NCI-H128 (cell line): ENCODE measurements at regions not wholly inside any gene's neighbourhood (a gene's known extent, or its start where the extent isn't known, plus 50 kb on each side); places are given as distances from the start of the nearest gene placed in this dataset.
A peak's percentile ranks its signal among the peaks of the same experiment; 100 is the strongest.
"Not testable (repeated sequence)": the region's sequence is repeated elsewhere in the genome, so short reads cannot be mapped to it uniquely, and the experiment has no call there.

Experiments used
- DNase-seq: peaks from one replicate; lab custom pipeline; 2025; ENCODE audit not compliant: unreplicated experiment; lab: John Stamatoyannopoulos, UW

DNA sequence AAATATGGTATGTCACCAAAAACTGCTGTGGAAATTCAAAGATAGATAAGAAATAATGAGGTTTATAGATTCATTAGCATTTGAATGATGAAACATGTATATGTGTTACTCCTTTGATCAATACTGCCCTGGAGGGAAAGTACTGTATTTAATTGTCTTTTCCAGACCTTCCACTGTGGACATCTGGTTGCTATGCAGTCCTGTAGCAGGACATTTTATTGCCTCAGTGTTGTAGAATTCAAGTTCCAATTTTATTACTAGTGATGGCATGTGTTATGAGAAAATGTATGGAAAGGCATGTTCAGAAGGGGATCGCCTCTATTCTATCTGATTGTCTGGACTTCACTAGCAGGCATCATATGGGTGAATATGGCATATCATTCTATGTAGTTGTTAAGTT, 391.0 kb downstream of the TFAP2B start:
- no peak for DNase-seq

DNA sequence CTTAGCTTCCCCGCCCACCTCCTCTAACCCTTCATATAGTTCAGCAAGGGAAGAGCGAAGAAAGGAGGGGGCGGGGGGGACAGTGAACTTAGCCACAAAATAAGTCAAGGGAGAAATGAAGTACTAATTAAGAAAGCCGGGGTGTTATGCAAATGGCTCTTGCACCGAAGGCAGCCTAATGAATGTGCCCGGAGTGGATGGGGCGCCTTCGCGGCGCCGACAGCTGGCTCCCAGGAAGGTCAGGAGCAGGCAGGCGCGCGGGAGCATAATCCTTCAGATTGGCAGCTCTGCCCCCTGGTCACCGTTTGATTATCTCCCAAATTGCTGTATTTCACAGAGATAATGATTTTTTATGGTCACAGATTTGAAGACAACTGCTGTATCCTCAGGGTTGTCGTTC, 395.1 kb downstream of the TFAP2B start:
- no peak for DNase-seq

DNA sequence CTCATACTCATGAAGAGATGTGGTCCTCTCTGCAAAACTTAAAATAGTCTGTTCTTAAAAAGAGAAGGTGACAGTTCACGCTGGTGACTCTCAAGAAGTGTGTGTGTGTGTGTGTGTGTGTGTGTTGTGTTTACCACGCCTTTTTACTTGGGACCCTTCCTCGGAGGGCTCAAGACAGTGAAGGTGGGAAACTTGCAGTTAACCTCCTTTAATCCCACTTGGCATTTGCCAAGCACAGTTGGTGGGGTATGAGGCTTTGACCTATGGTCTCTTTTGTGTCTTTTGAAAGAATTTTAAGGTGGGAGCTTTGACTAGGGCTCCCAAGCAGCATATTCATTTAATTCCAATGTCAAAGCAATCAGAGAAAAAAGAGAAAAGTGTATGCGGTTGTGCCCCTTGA, 395.8 kb downstream of the TFAP2B start:
- DNase-seq: no peak

DNA sequence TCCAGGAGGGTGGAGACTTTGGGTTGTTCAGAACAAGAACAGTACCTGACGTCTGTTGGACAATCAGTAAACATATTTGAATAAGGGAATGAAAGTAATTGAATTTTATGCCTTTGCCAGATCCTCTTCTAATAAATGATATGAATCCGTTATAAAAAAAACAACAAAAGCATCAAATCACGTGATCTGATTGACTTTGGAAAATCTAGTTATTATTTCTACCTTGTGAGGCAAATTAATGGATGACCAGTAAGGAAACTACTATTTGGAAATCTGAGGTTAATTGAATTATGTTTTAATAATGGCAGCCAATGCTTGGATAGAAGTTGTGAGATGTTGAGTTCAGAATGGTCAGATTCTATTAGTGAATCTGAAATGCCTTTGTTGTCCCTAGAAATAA, 399.5 kb downstream of the TFAP2B start:
- DNase-seq: no peak

DNA sequence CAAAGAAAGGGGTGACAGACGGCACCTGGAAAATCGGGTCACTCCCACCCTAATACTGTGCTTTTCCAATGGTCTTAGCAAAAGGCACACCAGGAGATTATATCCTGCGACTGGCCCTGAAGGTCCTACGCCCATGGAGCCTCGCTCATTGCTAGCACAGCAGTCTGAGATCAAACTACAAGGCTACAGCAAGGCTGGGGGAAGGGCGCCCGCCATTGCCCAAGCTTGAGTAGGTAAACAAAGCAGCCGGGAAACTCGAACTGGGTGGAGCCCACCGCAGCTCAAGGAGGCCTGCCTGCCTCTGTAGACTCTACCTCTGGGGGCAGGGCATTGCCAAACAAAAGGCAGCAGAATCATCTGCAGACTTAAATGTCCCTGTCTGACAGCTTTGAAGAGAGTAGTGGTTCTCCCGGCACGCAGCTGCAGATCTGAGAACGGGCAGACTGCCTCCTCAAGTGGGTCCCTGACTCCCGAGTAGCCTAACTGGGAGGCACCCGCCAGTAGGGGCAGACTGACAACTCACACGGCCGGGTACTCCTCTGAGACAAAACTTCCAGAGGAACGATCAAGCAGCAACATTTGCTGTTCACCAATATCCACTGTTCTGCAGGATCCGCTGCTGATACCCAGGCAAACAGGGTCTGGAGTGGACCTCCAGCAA, 406.0 kb downstream of the TFAP2B start:
- DNase-seq: not testable (repeated sequence)

DNA sequence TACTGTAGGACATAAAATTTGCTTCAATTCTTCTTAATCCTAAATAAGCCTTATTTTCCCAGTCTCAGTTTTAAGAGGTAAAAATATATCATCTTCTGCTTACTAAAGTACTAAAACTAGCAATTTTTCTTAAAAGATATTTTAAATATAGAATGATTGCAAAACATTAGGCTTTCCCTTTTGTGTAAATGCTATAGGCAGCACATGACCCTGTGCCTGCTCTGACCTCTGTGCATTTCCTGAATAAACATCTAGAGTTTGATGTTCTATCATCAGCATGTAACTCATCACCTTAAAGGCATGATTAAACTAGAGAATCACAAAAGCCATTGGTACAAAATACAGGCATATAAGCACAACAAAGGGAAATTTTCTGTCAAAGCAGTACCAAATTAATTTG, 422.7 kb downstream of the TFAP2B start:
- no peak for DNase-seq

DNA sequence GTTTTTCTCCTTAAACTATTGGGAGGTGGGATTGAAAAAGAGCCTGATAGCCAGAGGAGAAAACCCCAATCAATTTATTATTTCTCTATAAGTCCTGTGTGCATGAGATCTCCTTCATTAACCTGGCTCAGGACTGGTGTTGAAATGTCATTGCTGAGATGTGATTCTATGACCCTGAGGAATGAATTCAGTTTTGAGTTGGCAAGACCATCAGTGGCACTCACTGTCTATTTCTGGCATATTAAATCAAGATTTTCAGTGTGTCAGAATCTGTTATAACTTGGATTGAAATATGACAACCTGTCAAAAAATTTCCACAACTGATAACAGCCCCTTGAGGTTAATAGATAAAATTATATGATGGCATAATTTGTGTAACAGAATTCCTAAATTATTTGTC, 431.1 kb downstream of the TFAP2B start:
- DNase-seq: no peak

DNA sequence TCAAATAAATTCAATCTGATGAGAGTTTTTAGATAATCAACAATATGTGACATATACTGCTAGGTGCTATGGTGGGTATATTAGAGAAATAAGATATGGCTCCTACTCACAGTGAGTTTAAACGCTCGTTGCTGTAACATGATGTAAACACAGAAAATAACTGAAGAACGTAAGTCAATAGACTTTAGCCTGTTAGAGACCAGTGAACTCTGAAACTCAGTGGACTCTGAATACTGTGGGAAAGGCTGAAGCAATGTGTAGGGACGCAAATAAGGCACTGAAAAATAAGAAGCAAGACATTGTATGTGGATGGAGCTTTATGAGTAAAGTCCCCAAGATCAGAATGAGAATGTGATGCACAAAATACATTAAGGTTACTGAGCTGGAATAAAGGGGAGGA, 431.6 kb downstream of the TFAP2B start:
- no peak for DNase-seq

DNA sequence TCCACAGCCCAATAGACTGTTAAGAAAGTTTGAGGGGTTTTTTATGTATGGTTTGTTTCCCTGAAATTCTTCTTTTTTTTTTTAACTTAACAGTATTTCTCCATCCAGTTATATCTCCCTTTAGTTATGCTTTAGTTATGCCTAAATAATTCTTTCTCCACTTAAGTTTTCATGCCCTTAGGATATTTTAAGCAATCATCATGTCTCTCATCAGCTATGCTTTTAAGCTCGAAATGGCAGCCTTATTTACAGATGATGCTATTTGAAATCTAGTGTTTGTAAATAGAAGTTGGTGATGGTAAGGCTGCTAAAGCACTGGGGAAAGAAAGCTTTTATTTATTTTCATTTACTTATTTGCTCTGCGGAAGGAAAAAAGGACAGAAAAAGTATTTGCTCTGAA, 439.3 kb downstream of the TFAP2B start:
- DNase-seq: no peak

DNA sequence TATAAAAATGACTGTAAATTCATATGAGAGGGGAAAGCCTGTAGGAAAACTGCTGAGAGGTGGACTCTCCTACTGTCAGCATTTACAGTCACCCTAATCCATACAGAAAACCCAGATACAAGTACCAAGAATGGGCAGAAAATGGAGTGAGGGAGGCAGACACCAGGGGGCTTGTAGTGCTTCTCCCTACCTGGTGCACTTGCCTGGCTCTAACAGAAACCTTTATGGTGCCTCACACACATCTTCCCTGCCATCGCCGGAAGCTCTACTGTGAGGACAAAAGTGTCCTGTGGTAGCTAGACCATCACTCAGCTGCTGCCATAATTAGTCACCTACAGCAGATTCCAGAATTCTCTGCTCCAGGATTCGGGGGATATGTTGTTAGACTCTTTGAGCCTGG, 441.3 kb downstream of the TFAP2B start:
- DNase-seq: no peak

DNA sequence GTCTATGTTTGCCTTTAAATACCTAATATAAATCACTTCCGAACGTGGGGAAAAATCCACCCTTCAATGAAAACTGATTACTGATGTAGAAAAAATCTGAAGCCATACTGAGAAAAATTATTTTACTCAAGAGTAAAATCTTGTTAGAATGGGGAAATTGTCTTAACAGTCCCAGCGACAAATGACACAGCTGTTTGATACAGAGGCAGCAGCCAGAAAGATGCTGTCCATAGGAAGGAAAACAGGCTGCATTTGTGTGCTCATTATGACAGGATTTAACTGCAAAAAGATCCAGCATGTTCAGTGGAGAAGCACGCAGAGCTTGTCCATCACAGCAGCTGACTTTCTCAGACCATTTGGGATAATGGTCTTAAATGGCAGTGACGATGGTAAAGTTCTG, 443.0 kb downstream of the TFAP2B start:
- no peak for DNase-seq

DNA sequence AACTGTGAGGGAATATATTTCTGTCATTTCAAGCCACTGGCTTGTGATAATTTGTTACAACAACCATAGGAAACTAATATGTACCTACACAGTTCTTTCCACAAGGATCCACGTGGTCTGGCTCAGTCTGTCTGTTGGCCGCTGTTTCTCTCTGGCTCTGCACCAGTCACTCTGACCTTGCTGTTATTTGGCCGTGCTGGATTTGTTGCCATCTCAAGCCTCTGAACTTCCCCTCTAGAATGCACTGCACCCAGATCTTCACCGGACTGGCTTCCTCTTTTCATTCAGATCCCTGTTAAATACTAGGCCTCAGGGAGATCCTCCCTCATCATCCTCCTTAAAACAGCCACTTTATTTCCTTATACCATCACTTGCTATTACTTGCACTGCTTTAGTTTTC, 446.8 kb downstream of the TFAP2B start:
- no peak for DNase-seq

DNA sequence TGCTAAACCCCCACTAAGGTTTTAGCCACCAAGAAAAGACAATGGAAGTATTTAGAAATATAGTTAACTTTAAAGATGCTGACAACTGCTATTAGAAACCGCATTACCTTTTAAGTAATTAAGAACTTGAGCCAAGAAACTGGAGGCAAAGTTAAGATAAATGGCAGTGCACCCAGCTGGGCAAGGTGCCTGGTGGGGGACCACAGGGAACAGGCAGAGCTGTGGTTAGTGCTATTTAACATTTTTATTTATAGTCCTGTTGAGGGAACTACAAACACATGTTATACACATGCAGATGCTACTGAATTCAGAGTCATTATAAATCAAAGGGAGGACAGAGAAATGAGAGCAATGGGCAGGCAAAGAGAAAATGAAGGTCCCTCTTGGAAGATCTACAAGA, 447.9 kb downstream of the TFAP2B start:
- no peak for DNase-seq

DNA sequence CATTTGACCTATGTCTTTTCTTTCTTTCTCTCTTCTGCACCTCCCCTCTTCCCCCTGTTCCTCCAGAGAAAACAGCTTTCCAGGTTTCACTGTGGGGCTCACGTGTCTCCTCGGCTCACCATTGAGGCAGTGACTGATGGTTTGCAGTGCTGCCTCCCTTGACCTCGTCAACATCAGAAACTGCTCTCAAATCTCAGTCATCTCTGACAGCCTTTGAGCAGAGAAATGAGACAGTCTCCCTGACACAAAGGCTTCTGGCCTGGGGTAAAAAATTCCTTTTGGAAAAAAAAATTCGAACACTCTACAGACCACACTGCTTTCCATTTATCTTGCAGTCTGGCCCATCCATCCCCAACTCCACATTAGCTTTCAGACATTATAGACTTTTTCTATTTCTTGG, 450.0 kb downstream of the TFAP2B start:
- no peak for DNase-seq

DNA sequence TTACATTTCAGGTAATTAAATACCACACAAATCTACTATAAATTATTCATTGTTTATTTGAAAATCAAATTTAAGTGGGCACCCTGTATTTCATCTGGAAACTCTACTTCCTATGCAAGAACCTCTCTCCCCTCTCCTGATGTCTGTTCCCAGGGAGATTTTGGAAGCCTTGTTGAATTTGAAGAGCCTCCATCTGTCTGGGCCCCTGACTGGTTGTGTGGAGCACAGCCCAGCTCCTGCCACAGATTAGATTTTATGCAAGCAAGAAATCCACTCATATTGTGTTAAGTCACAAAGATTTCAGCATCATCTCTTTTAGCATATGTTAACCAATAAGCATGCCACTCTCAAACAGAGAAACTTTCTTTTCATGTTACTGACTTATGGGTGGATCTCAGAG, 451.2 kb downstream of the TFAP2B start:
- DNase-seq: no peak

DNA sequence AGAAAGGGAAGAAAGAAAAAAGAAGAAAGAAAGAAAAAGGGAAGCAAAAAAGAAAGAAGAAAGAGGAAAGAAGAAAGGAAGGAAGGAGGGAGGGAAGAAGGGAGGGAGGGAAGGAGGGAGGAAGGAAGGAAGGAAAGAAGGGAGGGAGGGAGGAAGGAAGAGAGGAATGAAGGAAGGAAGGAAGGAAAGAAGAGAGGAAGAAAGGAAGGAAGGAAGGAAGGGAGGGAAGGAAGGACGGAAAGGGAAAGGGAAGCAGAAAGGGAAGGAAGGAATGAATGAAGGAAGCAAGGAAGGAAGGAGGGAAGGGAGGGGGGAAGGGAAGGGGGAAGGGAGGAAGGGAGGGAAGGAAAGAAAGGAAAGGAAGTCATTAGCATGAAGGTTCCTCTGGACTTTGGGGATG, 452.9 kb downstream of the TFAP2B start:
- no peak for DNase-seq

DNA sequence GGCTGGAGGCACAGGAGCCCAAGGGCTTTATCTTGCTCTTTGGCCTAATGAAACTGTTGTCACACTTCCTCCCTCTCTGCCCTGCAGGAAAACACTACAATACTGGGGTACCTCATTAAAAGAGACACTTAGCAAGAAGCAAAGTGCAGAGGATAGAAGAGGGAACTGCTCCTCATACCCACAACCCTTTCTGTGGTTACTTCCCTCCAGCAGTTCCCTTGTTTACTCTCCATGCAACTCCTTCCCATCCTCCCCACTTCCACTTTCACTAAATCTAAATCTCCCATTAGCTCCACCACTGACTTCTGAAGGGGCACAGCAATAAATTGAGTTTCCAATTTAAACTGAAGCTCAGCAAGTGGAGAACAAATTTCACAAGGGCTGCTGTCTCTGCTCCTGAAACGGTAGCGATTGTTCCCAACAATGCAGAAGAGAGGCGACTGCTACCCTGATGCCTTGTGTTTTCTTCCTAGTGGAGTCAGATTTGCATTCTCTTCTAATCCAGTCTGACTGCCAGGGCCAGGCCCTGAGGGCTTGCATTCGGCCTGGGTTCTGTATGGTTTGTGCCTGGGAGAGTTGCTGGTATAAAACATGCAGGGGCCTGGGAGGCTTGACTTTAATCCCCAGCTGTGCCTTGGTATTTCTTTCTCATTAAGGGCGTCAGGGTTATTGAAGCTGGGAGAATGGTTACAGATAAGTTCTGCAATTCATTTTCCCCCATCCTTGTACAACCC, 454.7 kb downstream of the TFAP2B start:
- DNase-seq: peak; percentile 11

DNA sequence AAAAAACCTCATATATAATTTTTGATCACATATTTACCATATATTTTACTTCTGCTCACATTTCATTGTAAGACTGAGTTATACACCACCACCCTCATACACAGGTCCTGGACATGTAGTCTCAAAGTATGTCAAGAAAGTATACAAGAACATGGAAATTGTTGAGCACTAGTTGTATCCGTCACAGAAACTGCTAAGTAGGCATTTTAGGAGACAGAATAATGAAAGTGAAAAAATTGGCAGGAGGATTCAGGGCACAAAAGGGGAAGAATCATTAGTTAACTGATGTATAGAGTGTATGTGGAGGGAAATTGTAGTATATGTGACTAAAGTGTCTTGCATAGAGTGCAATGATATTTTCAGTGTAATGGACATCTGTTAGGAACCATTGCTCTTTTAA, 458.8 kb downstream of the TFAP2B start:
- DNase-seq: no peak

DNA sequence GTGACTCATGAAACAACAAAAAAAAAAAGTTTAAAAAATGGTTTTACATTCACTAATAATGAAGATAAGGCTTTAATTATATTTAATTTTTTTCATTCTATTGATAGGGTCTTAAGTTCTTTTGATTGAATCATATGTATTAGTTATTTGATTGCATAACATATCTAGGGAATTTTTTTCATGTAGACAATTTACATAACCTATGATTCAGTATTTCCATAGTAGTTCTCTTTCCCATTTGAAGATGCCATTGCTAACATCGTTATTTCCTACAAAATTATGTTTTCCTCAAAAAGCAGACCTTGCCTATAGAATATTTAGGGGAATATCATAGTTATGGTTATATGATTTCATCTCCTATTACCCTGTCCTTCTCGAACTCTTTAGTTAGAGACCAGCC, 463.4 kb downstream of the TFAP2B start:
- no peak for DNase-seq

DNA sequence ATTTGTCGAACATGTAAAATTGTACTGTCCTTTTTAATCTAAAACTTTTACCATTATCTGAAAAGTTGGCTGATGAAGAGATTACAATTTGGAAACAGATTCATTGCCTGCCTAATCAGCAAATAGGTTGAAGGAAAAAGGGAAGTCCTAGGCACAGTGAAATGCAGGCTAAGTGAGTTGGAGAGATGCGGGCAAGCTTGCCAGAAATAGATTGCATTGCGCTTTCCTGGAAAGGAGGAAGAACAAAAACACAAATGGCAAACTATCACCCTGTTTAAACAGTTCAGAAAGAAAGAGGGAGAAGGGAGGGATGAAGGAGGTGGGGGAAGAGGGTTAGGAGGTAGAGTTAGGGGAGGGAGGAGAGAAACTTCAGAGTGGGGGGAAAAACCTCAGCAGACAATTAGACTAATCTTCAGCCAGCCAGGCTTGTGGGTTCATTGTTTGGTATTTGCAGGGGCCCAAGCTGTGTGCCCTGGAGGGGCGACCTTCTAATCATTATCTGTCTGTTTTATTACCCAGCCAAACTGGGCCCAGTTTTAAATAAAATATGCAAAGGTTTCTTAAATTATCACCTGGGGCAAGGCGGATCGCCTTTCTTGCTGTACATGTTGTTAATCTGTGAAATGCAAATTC, 465.2 kb downstream of the TFAP2B start:
- DNase-seq: no peak

DNA sequence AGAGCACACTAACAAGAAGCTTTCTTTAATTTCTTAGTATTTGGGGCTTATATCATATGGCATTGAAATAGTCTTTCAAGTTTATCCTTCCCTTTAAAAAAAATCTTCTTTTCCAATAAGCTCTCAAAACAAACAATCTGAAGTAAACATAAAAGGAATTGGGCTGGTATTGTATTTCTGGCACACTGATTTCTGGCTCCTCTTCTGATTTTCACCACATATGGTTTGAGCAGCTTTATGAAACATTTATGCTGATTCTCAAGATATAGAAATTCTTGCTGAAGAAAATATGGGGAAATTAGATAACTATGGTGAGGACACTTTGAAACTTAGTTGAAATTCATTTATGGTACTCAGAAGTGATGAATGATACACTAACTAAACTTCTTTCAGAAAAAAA, 467.2 kb downstream of the TFAP2B start:
- DNase-seq: no peak

DNA sequence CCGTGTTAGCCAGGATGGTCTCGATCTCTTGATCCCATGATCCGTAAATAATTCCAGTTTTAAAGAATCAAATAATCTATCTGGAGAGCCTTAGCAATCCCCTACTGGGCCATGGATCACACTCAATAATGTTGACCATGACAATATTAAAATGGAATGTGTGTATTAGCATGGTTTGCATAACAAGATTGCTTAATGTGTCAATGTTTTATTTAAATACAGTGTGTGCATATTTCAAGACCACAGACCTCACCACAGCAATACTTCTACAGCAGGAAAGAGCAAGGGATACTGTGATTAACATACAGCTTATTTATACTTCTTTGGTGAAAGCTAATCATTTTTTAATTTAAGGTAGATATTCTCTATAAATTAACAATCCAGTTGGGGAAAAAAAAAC, 470.4 kb downstream of the TFAP2B start:
- DNase-seq: no peak

DNA sequence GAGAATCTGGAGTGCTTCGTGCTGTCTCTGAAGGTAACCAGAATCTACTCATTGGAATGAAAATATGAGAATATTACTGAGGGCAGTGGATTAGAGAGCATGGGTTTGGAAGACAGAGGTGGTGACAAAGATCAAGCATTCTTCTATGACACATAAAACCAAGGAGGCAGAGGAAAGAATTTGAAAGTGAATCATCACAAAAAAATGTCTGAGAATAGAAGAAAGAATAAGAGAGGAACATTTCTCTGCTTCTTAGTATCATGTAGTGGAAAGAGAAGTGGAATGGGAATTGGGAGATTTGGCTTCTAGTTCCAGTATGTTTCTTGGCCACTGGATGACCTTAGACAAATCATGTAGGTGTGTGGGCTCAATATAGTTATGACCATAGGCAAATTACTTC, 474.0 kb downstream of the TFAP2B start:
- no peak for DNase-seq
